HCT116 (cell line): ENCODE measurements at regions not wholly inside any gene's neighbourhood (a gene's known extent, or its start where the extent isn't known, plus 50 kb on each side); places are given as distances from the start of the nearest gene placed in this dataset.
A peak's percentile ranks its signal among the peaks of the same experiment; 100 is the strongest.

ENCODE experiments used
- ATAC-seq: fragments of 200-7000 bp; cut with Tn5 transposase; 2 replicates; pipeline ENCODE4 v1.9.1; 2020; ENCODE audit warnings: mild to moderate bottlenecking, moderate library complexity
- BruUV-seq: library from RNA; stranded (reverse); fragments of 400-500 nt; replicated peaks from 2 replicates; lab custom pipeline; 2021; lab: Mats Ljungman, UMichigan
- CTCF ChIA-PET: fragments of 300-600 bp; sonication (Branson Sonifier 250); formaldehyde crosslinking; loops from one replicate; lab custom pipeline; 2021; ENCODE audit warnings: antibody characterized with exemption; lab: Charles Lee
- POLR2A ChIA-PET: fragments of 300-600, 350-600 bp; sonication (Branson Sonifier 250); formaldehyde crosslinking; loops from one replicate; lab custom pipeline; 2021; ENCODE audit warnings: antibody characterized with exemption; lab: Charles Lee
- RAD21 ChIA-PET, 2 experiments: fragments of 300-600 bp; sonication (Branson Sonifier 250); formaldehyde crosslinking; loops; one replicate each; lab custom pipeline; 2023; ENCODE audit warnings: low total read pairs in 2 of 2; ENCODE audit not compliant: uncharacterized antibody in 2 of 2, unreplicated experiment in 2 of 2, low non-redundant PET in 1 of 2; lab: Charles Lee
- DNase-seq: peaks from one replicate; pipeline ENCODE4 v3.0.0-alpha.2; 2010; ENCODE audit warnings: low read depth, low spot score
- H2AFZ ChIP-seq: fragments of 200-600 bp; shearing (Covaris generic), sonication (generic); 2 replicates; pipeline ENCODE4 v1.6.1; 2017; ENCODE audit warnings: low read depth, mixed run types, mixed read lengths, antibody characterized with exemption, low read length; ENCODE audit not compliant: poor library complexity, severe bottlenecking
- H3K27ac ChIP-seq: 2 replicates; pipeline ENCODE4 v1.5.1; 2012; ENCODE audit warnings: low read depth, low read length
- H3K27me3 ChIP-seq: fragments of 200-600 bp; sonication (generic); 2 replicates; pipeline ENCODE4 v1.6.1; 2016; ENCODE audit warnings: mixed run types, low read length, mixed read lengths; ENCODE audit not compliant: insufficient read depth
- H3K36me3 ChIP-seq, 2 experiments: fragments of 200-500 bp in 1 of 2; fragments of 200-600 bp in 1 of 2; sonication (Bioruptor generic) in 1 of 2; sonication (generic) in 1 of 2; 2 replicates each; pipeline versions ENCODE4 v1.5.1 to v1.6.1; 2014 to 2016; ENCODE audit warnings: low read length in 2 of 2, inconsistent platforms in 1 of 2, mixed read lengths in 1 of 2, mixed run types in 1 of 2; ENCODE audit not compliant: insufficient read depth in 2 of 2, control insufficient read depth in 1 of 2
- H3K4me1 ChIP-seq, 2 experiments: fragments of 200-600 bp in 1 of 2; sonication (generic) in 1 of 2; 2 replicates each; pipeline versions ENCODE4 v1.5.1 to v1.6.1; 2012 to 2017; ENCODE audit warnings: low read length in 2 of 2, inconsistent platforms in 1 of 2, mild to moderate bottlenecking in 1 of 2, mixed read lengths in 1 of 2, mixed run types in 1 of 2, moderate library complexity in 1 of 2; ENCODE audit not compliant: insufficient read depth in 2 of 2, control insufficient read depth in 1 of 2
- H3K4me2 ChIP-seq: fragments of 200-600 bp; sonication (generic); 2 replicates; pipeline ENCODE4 v1.6.1; 2017; ENCODE audit warnings: mixed run types, low read length, mixed read lengths
- H3K4me3 ChIP-seq, 2 experiments: fragments of 200-600 bp in 1 of 2; sonication (generic) in 1 of 2; replicated peaks in 1 of 2; 2 replicates each; pipeline ENCODE4 v1.5.1; 2011 to 2016; ENCODE audit warnings: low read length in 2 of 2, control low read depth in 1 of 2, low read depth in 1 of 2, mild to moderate bottlenecking in 1 of 2, mixed read lengths in 1 of 2, mixed run types in 1 of 2
- H3K79me2 ChIP-seq: fragments of 200-600 bp; sonication (generic); 2 replicates; pipeline ENCODE4 v1.6.1; 2017; ENCODE audit warnings: mild to moderate bottlenecking, mixed run types, low read length, moderate library complexity, mixed read lengths; ENCODE audit not compliant: insufficient read depth
- H3K9ac ChIP-seq: fragments of 200-600 bp; sonication (generic); 2 replicates; pipeline ENCODE4 v1.6.1; 2016; ENCODE audit warnings: low read length, mixed read lengths
- H3K9me2 ChIP-seq: fragments of 200-600 bp; sonication (generic), shearing (Covaris generic); 2 replicates; pipeline ENCODE4 v1.6.1; 2017; ENCODE audit warnings: mixed run types, mild to moderate bottlenecking, moderate library complexity; ENCODE audit not compliant: insufficient read depth
- H3K9me3 ChIP-seq, 2 experiments: fragments of 200-500 bp in 1 of 2; fragments of 200-600 bp in 1 of 2; sonication (Bioruptor generic) in 1 of 2; sonication (generic) in 1 of 2; 2 replicates each; pipeline ENCODE4 v1.6.1; 2014 to 2017; ENCODE audit warnings: low read length in 2 of 2, mixed read lengths in 2 of 2, inconsistent platforms in 1 of 2, low read depth in 1 of 2, mild to moderate bottlenecking in 1 of 2, mixed run types in 1 of 2, moderate library complexity in 1 of 2; ENCODE audit not compliant: control insufficient read depth in 1 of 2, insufficient read depth in 1 of 2
- H4K20me1 ChIP-seq: fragments of 200-600 bp; sonication (generic), shearing (Covaris generic); 2 replicates; pipeline ENCODE4 v1.6.1; 2017; ENCODE audit warnings: mixed run types, mild to moderate bottlenecking, moderate library complexity; ENCODE audit not compliant: insufficient read depth
- CBX3 ChIP-seq: IDR thresholded peaks from 2 replicates; pipeline ENCODE4 v1.6.1; 2012; ENCODE audit warnings: low read depth
- CEBPB ChIP-seq: IDR thresholded peaks from 2 replicates; pipeline ENCODE4 v1.6.1; 2012; ENCODE audit warnings: low read depth
- EGR1 ChIP-seq: IDR thresholded peaks from 2 replicates; pipeline ENCODE4 v1.6.1; 2012; ENCODE audit warnings: low read depth
- ELF1 ChIP-seq: IDR thresholded peaks from 2 replicates; pipeline ENCODE4 v1.6.1; 2012; ENCODE audit warnings: low read depth, borderline replicate concordance
- EZH2 ChIP-seq: fragments of 200-600 bp; sonication (generic); IDR thresholded peaks from 2 replicates; pipeline ENCODE4 v1.6.1; 2017; ENCODE audit warnings: antibody characterized with exemption, mixed run types
- EZH2phosphoT487 ChIP-seq: fragments of 200-600 bp; IDR thresholded peaks from 2 replicates; pipeline ENCODE4 v1.6.1; 2018; ENCODE audit warnings: antibody characterized with exemption, borderline replicate concordance
- JUND ChIP-seq: IDR thresholded peaks from 2 replicates; pipeline ENCODE4 v1.6.1; 2012
- POLR2AphosphoS5 ChIP-seq: IDR thresholded peaks from 2 replicates; pipeline ENCODE4 v1.6.1; 2011; ENCODE audit warnings: mild to moderate bottlenecking, low read depth, low read length, moderate library complexity
- RAD21 ChIP-seq: IDR thresholded peaks from 2 replicates; pipeline ENCODE4 v1.6.1; 2012; ENCODE audit warnings: low read depth, mild to moderate bottlenecking
- SRF ChIP-seq: IDR thresholded peaks from 2 replicates; pipeline ENCODE4 v1.6.1; 2012; ENCODE audit warnings: low read depth
- TCF7L2 ChIP-seq: IDR thresholded peaks from 2 replicates; pipeline ENCODE4 v1.7.0; 2011; ENCODE audit warnings: borderline replicate concordance, inconsistent platforms; ENCODE audit not compliant: insufficient read depth, insufficient read length; ENCODE audit errors: extremely low read depth
- YY1 ChIP-seq: IDR thresholded peaks from 2 replicates; pipeline ENCODE4 v1.6.1; 2011; ENCODE audit warnings: low read length, low read depth, moderate library complexity, mild to moderate bottlenecking; ENCODE audit not compliant: insufficient replicate concordance; ENCODE audit errors: extremely low read depth
- ZFX ChIP-seq: fragments of 450-650 bp; IDR thresholded peaks from 2 replicates; pipeline ENCODE4 v1.6.1; 2017
- ZNF274 ChIP-seq: fragments of 200-500 bp; sonication (Bioruptor generic); IDR thresholded peaks from 2 replicates; pipeline ENCODE4 v1.6.1; 2014; ENCODE audit warnings: mild to moderate bottlenecking, low read depth, low read length, inconsistent platforms
- intact Hi-C: fragments of 100-400 bp; cut with micrococcal nuclease; formaldehyde crosslinking; loops from 2 replicates; pipeline ENCODE4 v1.10.0; 2022
- TF ChIP-seq, protein P1 (sequence below): IDR thresholded peaks from 2 replicates; pipeline ENCODE4 v1.6.1; 2012
- TF ChIP-seq, protein P2 (sequence below): IDR thresholded peaks from 2 replicates; pipeline ENCODE4 v1.6.1; 2012; ENCODE audit warnings: low read depth
- TF ChIP-seq, protein P3 (sequence below): IDR thresholded peaks from 2 replicates; pipeline ENCODE4 v1.6.1; 2011; ENCODE audit warnings: mild to moderate bottlenecking, low read length, moderate library complexity; ENCODE audit not compliant: insufficient replicate concordance; ENCODE audit errors: extremely low read depth

DNA sequence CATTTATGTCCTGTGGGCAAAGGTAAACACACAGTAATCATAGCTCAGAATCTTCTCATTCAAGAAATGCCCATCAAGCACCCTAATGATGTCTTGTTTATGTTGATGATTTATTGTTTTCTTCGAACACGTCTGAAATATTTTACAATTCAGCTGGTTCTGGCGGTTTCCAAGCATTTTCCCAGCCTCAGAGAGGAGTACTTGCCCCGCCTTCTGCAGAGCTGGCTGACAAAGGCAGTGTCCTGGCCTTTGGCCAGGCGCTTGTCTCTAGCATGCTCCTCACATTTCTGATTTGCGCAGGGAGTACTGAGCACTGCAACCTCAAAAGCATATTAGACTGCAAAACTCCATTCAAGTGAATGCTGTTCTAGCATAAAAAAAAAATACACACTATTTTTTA is 314.2 kb upstream of the GNAI1 start:
- ChIA-PET POLR2A (no interaction called here), CTCF (no interaction called here), RAD21 (no interaction called here)
- H4K20me1 ChIP-seq, result no peaks in the 10 kb centered on the region
- no peak overlapping the region for H3K4me3 ChIP-seq
- no peak overlapping the region for H3K4me2 ChIP-seq
- TF ChIP-seq RAD21, result no peak
- TF ChIP-seq JUND, result no peak
- no peaks in the 10 kb centered on the region for H3K27me3 ChIP-seq
- ATAC-seq (no peak), DNase-seq (no peak)
- no peaks in the 10 kb centered on the region for H3K9me2 ChIP-seq
- H2AFZ ChIP-seq, result peak overlapping the region; percentile 76
- no peaks in the 10 kb centered on the region for H3K36me3 ChIP-seq
- intact Hi-C loops, result no loop called here
- peaks cover 0 to 4% of the 10 kb centered on the region in 2 experiments; a peak in 1 of 4 replicates for H3K4me1 ChIP-seq
- H3K9ac ChIP-seq, result no peak overlapping the region
- no peaks in the 10 kb centered on the region for H3K9me3 ChIP-seq
- H3K27ac ChIP-seq, result no peak overlapping the region
- no peaks in the 10 kb centered on the region for H3K79me2 ChIP-seq
- BruUV-seq, result no TSS peak

DNA sequence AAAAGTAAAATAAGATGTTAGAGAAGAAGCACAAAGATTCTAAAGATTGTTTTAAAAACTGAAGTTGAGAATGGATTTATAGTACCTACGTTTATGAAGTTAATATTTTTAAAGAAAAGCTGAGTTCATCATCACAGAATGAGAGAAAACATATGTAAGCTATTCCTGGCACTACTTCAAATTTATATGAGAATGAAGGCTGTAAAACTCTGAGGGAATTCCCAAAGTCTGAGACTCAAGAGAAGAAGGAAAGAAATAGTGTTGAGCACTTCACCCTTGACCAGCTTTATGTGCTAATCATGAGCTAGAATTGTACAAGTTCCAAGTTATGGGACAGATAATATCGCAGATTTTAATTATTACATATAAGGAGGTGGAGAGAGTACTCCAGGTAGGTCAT is 323.7 kb upstream of the GNAI1 start:
- Histone ChIP-seq H2AFZ (no peak overlapping the region), H3K4me2 (no peak overlapping the region), H3K36me3 (no peaks in the 10 kb centered on the region), H3K9me3 (no peaks in the 10 kb centered on the region), H3K79me2 (no peaks in the 10 kb centered on the region), H3K27me3 (no peaks in the 10 kb centered on the region), H3K27ac (no peak overlapping the region), H3K4me1 (no peaks in the 10 kb centered on the region), H3K9me2 (no peaks in the 10 kb centered on the region), H4K20me1 (no peaks in the 10 kb centered on the region), H3K9ac (no peak overlapping the region), H3K4me3 (no peak overlapping the region)
- ATAC-seq, result no peak
- ChIA-PET POLR2A (no interaction called here), CTCF (no interaction called here), RAD21 (no interaction called here)
- intact Hi-C loops, result no loop called here
- no TSS peak for BruUV-seq
- no peak for DNase-seq
- TF ChIP-seq, protein P1, sequence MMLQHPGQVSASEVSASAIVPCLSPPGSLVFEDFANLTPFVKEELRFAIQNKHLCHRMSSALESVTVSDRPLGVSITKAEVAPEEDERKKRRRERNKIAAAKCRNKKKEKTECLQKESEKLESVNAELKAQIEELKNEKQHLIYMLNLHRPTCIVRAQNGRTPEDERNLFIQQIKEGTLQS, result no peak
- no peak for TF ChIP-seq RAD21
- no peak for TF ChIP-seq TCF7L2
- TF ChIP-seq ELF1, result no peak
- no peak for TF ChIP-seq EGR1
- TF ChIP-seq YY1, result no peak
- no peak for TF ChIP-seq POLR2AphosphoS5
- TF ChIP-seq, protein P2, sequence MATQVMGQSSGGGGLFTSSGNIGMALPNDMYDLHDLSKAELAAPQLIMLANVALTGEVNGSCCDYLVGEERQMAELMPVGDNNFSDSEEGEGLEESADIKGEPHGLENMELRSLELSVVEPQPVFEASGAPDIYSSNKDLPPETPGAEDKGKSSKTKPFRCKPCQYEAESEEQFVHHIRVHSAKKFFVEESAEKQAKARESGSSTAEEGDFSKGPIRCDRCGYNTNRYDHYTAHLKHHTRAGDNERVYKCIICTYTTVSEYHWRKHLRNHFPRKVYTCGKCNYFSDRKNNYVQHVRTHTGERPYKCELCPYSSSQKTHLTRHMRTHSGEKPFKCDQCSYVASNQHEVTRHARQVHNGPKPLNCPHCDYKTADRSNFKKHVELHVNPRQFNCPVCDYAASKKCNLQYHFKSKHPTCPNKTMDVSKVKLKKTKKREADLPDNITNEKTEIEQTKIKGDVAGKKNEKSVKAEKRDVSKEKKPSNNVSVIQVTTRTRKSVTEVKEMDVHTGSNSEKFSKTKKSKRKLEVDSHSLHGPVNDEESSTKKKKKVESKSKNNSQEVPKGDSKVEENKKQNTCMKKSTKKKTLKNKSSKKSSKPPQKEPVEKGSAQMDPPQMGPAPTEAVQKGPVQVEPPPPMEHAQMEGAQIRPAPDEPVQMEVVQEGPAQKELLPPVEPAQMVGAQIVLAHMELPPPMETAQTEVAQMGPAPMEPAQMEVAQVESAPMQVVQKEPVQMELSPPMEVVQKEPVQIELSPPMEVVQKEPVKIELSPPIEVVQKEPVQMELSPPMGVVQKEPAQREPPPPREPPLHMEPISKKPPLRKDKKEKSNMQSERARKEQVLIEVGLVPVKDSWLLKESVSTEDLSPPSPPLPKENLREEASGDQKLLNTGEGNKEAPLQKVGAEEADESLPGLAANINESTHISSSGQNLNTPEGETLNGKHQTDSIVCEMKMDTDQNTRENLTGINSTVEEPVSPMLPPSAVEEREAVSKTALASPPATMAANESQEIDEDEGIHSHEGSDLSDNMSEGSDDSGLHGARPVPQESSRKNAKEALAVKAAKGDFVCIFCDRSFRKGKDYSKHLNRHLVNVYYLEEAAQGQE, result no peak
- TF ChIP-seq EZH2phosphoT487, result no peak
- TF ChIP-seq, protein P3, sequence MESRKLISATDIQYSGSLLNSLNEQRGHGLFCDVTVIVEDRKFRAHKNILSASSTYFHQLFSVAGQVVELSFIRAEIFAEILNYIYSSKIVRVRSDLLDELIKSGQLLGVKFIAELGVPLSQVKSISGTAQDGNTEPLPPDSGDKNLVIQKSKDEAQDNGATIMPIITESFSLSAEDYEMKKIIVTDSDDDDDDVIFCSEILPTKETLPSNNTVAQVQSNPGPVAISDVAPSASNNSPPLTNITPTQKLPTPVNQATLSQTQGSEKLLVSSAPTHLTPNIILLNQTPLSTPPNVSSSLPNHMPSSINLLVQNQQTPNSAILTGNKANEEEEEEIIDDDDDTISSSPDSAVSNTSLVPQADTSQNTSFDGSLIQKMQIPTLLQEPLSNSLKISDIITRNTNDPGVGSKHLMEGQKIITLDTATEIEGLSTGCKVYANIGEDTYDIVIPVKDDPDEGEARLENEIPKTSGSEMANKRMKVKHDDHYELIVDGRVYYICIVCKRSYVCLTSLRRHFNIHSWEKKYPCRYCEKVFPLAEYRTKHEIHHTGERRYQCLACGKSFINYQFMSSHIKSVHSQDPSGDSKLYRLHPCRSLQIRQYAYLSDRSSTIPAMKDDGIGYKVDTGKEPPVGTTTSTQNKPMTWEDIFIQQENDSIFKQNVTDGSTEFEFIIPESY, result no peak
- TF ChIP-seq EZH2, result no peak
- TF ChIP-seq SRF, result no peak
- no peak for TF ChIP-seq ZFX
- no peak for TF ChIP-seq ZNF274
- no peak for TF ChIP-seq CBX3
- TF ChIP-seq CEBPB, result no peak
